ENCODE measurements at regions not wholly inside any gene's neighbourhood (a gene's known extent, or its start where the extent isn't known, plus 50 kb on each side); places are given as distances from the start of the nearest gene placed in this dataset.

DNA sequence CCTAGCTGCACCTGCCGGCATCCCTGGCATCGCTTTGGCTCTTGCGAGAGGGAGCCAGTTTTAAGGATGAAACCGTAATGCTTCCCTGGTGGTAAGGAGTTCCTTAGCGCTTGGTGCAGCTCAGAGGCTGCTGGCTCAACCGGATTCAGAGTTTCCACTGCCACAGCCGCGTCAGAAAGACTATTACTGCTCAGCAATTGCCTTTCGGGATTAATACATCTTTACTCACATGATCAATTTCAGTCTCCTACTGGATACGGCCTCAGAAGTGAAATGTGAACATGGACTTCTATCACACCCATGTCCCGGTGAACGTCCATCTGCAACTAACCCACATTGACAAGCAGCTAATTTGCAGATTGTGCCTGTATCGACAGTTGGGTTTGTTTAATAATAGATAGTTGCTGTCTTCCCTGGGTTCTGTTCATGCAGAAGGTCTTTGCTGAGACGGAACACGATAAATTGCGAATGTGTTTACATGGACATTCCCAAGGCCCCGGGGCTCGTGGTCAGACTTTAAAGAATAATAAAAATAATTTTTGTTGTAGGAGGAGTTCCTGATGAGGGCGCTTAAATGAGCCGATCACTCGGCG lies 175.4 kb downstream of the ENGASE start:
- DNase-seq = no peak
- peaks cover 16% of the 10 kb centered on the region for H3K27me3 ChIP-seq (ENCODE audit: insufficient read depth, low read length, poor library complexity)
- no peak overlapping the region for H3K4me2 ChIP-seq (ENCODE audit: insufficient read depth, low read length)
- H3K4me3 ChIP-seq (ENCODE audit: low read depth in 1 of 2, low read length in 2 of 2) = no peak overlapping the region
- H2AFZ ChIP-seq (ENCODE audit: low read depth, low read length) = no peak overlapping the region
- no peaks in the 10 kb centered on the region for H3K79me2 ChIP-seq (ENCODE audit: insufficient read depth, low read length)
- no peak overlapping the region for H3K9ac ChIP-seq (ENCODE audit: low read depth, low read length)
- TF ChIP-seq CTCF (IDR thresholded peaks at IDR 0.05; ENCODE audit: borderline replicate concordance, extremely low read depth, low read length, poor library complexity, severe bottlenecking) (no peak), EZH2 (IDR thresholded peaks at IDR 0.05; ENCODE audit: borderline replicate concordance, low read depth, low read length, severe bottlenecking) (no peak)
- H3K36me3 ChIP-seq (ENCODE audit: insufficient read depth, low read length) = no peaks in the 10 kb centered on the region
- peaks cover 7% of the 10 kb centered on the region for H4K20me1 ChIP-seq (ENCODE audit: insufficient read depth, low read length)
- no peak overlapping the region for H3K27ac ChIP-seq (ENCODE audit: low read length)
- H3K4me1 ChIP-seq (ENCODE audit: insufficient read depth, low read length) = no peaks in the 10 kb centered on the region
- ATAC-seq (ENCODE audit: insufficient read depth, low read depth) = no peak
- H3K9me3 ChIP-seq (ENCODE audit: insufficient read depth, low read length, severe bottlenecking) = no peaks in the 10 kb centered on the region

DNA sequence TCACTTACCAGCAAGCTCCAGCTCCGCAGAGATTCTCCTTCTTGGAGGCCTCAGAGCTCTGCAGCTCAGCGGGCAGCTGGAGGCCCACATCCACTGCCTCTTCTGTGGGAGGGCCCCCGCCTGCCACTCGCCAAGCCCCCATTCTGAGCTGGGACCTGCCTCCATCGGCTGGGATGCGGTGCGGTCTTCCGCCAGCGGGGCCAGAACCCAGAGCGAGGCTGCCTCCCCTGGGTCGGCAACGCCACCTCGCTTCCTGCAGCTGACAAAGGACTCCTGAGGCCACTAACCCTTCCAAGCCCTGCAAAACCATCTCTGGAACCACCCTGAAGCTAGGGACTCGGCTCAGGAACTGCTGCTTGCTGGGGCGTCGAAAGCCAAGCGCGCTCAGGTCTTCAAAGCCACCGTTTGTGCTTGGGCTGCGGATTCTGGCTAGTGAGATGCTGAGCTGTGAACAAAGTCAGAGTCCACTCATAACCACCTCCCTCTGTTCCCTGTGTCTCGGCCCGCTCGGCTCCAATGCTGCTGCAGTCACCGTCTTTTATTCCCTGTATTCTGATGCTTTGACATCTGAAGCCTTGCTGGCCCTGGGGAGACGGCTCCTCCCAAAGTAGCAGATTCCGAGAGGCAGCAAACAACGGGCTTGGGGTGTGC lies 174.3 kb downstream of the ENGASE start:
- peaks cover 9% of the 10 kb centered on the region for H3K27me3 ChIP-seq (ENCODE audit: insufficient read depth, low read length, poor library complexity)
- H3K36me3 ChIP-seq (ENCODE audit: insufficient read depth, low read length) = no peaks in the 10 kb centered on the region
- no peak for DNase-seq
- no peaks in the 10 kb centered on the region for H3K9me3 ChIP-seq (ENCODE audit: insufficient read depth, low read length, severe bottlenecking)
- H3K79me2 ChIP-seq (ENCODE audit: insufficient read depth, low read length) = no peaks in the 10 kb centered on the region
- no peak overlapping the region for H3K9ac ChIP-seq (ENCODE audit: low read depth, low read length)
- H3K4me2 ChIP-seq (ENCODE audit: insufficient read depth, low read length) = no peak overlapping the region
- H3K4me3 ChIP-seq (ENCODE audit: low read depth in 1 of 2, low read length in 2 of 2) = no peak overlapping the region
- no peak overlapping the region for H2AFZ ChIP-seq (ENCODE audit: low read depth, low read length)
- TF ChIP-seq CTCF (IDR thresholded peaks at IDR 0.05; ENCODE audit: borderline replicate concordance, extremely low read depth, low read length, poor library complexity, severe bottlenecking) (no peak), EZH2 (IDR thresholded peaks at IDR 0.05; ENCODE audit: borderline replicate concordance, low read depth, low read length, severe bottlenecking) (no peak)
- ATAC-seq (ENCODE audit: insufficient read depth, low read depth) = no peak
- H4K20me1 ChIP-seq (ENCODE audit: insufficient read depth, low read length) = no peaks in the 10 kb centered on the region; the same call in none of the 2 replicates
- no peaks in the 10 kb centered on the region for H3K4me1 ChIP-seq (ENCODE audit: insufficient read depth, low read length)
- H3K27ac ChIP-seq (ENCODE audit: low read length) = no peak overlapping the region

DNA sequence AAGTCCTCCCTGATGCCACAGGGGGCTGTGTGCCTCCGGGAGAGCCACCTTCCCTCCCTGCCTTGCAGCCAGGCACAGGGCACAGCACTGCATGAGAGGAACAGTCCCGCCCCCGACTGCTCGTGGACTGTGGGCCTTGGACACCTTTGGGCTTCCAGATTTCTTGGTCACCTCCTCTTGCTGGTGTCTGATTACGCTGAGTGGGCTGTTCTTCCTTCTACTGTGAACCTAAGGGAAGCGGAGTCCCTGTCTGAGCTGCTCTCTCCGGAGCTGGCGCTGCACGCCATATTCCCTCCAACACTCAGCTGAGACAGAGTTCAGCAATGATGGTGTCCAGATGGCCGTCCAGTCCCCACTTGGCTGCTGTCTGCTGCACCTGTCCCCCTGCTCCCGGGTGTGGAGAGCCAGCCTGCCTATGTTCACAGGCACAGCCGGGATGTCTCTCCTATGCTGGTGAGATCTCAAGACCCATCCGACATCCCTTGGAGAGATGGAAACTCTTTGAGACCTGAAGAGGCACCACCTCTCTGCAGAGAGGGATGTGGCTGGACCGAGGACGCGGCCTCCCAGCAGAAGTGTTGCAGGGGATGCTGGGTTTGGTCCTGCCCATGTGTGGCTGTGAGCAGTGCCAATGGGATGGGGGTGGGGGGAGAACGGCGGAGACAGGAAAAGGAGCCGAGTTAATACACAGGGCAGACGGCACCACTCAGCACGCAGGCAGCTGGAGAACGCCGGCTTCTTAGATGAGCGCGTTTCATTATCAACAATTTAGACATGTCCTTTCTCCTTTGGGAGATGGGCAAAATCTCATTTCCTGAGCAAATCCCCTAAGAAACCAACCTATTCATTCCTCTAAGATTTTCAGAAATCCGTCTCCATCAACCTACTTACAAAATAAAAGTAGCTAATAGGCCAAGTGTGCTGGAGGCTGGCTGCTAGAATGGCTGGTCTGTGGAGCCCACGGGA lies 171.9 kb downstream of the ENGASE start:
- DNase-seq (no peak), ATAC-seq (ENCODE audit: insufficient read depth, low read depth) (no peak)
- Histone ChIP-seq H3K4me2 (ENCODE audit: insufficient read depth, low read length) (no peak overlapping the region), H2AFZ (ENCODE audit: low read depth, low read length) (no peak overlapping the region), H3K79me2 (ENCODE audit: insufficient read depth, low read length) (no peaks in the 10 kb centered on the region), H3K4me3 (ENCODE audit: low read depth in 1 of 2, low read length in 2 of 2) (no peak overlapping the region), H3K27me3 (ENCODE audit: insufficient read depth, low read length, poor library complexity) (peaks cover 4% of the 10 kb centered on the region), H3K27ac (ENCODE audit: low read length) (no peak overlapping the region), H3K4me1 (ENCODE audit: insufficient read depth, low read length) (no peaks in the 10 kb centered on the region), H3K36me3 (ENCODE audit: insufficient read depth, low read length) (no peaks in the 10 kb centered on the region), H3K9me3 (ENCODE audit: insufficient read depth, low read length, severe bottlenecking) (no peaks in the 10 kb centered on the region), H4K20me1 (ENCODE audit: insufficient read depth, low read length) (no peaks in the 10 kb centered on the region; the same call in none of the 2 replicates), H3K9ac (ENCODE audit: low read depth, low read length) (no peak overlapping the region)
- no peak for TF ChIP-seq CTCF (IDR thresholded peaks at IDR 0.05; ENCODE audit: borderline replicate concordance, extremely low read depth, low read length, poor library complexity, severe bottlenecking)
- no peak for TF ChIP-seq EZH2 (IDR thresholded peaks at IDR 0.05; ENCODE audit: borderline replicate concordance, low read depth, low read length, severe bottlenecking)

Data from DND-41 (cell line).